GM12892 (cell line): ENCODE measurements at regions not wholly inside any gene's neighbourhood (a gene's known extent, or its start where the extent isn't known, plus 50 kb on each side); places are given as distances from the start of the nearest gene placed in this dataset.

Experiments used
- DNase-seq: peaks from one replicate; pipeline ENCODE4 v3.0.0; 2011; ENCODE audit not compliant: insufficient read length
- FAIRE-seq: peaks from 2 replicates; lab custom pipeline; 2011; peaks lifted over from hg19 to GRCh38; lab: Jason Lieb, UNC
- POLR2A ChIP-seq: IDR thresholded peaks from 2 replicates; pipeline ENCODE4 v1.6.1; 2011; ENCODE audit warnings: low read depth, low read length, control low read depth
- POLR2AphosphoS5 ChIP-seq: IDR thresholded peaks from 2 replicates; pipeline ENCODE4 v1.6.1; 2011; ENCODE audit warnings: low read depth, low read length, control low read depth
- TAF1 ChIP-seq: IDR thresholded peaks from 2 replicates; pipeline ENCODE4 v1.6.1; 2011; ENCODE audit warnings: low read depth, mild to moderate bottlenecking, control low read depth, low read length, borderline replicate concordance

DNA sequence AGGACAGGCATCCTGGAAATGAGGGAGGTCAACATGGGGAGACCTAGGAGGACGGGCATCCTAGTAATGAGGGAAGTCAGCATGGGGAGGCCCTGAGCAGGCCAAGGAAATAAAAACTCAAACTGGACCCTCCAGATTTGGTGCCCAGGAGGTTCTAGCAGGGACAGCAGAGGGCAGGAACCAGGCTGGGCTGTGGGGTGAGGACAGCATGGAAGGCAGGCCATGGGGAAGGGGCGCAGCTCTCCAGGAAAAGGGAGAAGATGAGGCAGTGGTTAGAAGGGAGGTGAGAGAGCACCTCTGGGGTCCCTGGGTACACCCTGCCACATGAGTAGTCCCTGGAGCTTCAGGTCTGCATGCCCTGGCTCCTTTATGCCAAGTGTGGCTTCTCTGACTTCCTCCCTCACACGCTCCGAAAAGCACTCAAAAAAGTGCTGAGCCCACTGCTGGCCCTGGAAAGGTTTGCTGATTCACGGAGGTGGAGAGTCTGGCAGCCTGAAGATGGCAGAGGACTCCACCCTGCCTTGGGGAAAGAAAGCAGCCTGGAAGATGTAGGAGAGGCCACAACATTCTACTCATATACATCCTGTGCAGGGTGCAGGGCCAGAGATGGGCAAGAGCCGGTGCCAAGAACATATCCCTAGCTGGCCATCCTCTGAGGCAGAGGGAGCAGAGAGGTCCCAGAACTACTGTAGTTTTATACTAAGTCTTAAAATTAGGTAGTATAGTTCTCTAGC, 154.9 kb downstream of the MRPL14 start:
- no peak for DNase-seq
- TF ChIP-seq TAF1 (no peak), POLR2A (no peak), POLR2AphosphoS5 (no peak)

DNA sequence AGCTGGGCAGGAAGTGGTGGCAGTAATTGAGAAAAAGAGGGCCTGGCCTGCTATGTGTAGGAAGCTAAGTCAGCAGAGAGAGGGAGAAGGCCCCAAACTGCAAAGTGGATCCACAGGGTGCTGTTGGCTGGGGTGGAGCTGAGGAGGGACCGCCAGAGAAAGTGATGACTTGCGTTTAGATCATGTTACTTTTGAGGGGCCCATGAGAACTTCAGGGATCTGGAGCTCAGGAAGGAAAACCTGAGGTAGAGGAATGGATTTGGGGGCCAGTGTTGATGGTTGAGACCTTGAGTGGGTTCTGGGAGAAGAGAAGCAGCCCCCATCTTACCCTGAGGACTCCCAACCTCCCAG, 155.5 kb downstream of the MRPL14 start:
- DNase-seq, result no peak
- TF ChIP-seq POLR2A (no peak), POLR2AphosphoS5 (no peak), TAF1 (no peak)
- no peak for FAIRE-seq

More for the DNA sequence above, 154.9 kb downstream of the MRPL14 start:
- FAIRE-seq, result no peak

DNA sequence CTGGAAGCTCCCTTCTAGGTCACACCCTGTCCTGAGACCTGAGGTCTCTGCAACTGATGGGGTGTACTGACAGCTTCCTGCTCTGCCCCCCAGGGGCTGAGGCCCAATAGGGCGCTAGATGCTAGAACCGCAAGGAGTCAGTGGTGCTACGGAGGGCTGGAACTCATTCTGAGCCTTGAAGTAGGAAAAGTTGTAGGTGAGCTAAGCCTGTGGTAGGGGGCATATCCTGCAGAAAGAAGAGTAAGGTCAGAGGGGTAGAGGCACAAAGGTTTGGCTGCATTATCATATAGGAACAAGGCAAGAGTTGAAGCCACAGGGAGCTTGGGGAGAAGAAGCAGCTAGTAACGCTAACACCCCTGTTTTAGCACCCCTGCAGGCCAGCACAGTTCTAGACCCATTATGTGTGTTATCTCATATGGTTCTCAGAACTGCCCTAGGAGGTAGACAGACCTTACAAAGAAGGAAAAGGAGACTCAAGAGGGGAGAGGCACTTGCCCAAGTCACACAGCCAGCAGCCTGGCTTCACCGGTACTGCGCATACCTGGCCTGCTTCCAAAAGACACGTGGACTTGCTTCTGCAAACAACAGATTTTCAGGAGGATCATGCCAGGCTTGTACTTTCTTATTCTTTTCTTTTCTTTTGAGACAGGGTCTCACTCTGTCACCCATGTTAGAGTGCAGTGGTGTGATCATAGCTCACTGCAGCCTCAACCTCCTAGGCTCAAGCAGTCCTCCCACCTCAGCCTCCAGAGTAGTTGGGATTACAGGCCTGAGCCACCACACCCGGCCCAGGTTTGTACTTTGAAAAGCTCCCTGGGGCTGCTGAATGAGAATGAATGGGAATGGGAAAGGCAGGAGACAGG, 156.1 kb downstream of the MRPL14 start:
- TF ChIP-seq POLR2AphosphoS5 (no peak), TAF1 (no peak), POLR2A (no peak)
- DNase-seq (no peak), FAIRE-seq (no peak)

DNA sequence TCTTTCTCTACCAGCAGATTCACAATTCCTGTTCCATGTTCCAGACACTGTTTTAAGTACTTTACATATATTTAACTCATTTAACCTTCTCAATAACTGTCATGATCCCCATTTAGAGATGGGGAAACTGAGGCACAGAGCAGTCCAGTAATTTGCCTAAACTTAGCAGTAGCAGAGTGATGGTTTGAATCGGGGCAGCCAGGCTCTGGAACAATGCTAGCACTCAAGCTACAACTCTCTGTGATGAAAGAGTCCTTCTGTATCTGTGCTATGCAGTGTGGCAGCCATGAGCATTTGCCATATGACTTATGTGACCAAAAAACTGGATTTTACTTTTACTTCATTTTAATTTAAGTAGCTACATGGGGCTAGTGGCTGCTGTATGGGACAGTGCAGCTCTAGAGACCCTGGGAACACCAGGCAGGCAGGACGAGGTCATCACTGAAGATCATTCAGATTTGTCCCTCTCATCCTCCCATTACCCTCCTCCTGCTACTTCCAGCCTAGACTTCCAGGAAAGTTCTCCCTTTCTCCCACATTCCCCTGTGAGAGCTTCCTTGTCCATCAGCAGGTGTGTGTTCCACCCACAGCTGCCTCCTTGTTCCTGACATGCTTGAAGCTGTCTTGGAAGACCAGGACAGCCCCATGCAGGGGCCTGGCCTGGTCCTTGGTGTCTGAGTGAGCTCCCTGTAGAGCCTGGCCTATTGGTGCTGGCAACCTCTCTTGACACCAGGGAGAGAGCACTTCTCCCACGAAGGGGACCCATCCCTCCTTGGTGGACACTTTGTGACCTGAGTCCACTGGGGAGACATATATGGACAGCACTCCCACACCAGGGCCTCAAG, 157.0 kb downstream of the MRPL14 start:
- no peak for FAIRE-seq
- DNase-seq, result no peak
- TF ChIP-seq POLR2A (no peak), TAF1 (no peak), POLR2AphosphoS5 (no peak)

DNA sequence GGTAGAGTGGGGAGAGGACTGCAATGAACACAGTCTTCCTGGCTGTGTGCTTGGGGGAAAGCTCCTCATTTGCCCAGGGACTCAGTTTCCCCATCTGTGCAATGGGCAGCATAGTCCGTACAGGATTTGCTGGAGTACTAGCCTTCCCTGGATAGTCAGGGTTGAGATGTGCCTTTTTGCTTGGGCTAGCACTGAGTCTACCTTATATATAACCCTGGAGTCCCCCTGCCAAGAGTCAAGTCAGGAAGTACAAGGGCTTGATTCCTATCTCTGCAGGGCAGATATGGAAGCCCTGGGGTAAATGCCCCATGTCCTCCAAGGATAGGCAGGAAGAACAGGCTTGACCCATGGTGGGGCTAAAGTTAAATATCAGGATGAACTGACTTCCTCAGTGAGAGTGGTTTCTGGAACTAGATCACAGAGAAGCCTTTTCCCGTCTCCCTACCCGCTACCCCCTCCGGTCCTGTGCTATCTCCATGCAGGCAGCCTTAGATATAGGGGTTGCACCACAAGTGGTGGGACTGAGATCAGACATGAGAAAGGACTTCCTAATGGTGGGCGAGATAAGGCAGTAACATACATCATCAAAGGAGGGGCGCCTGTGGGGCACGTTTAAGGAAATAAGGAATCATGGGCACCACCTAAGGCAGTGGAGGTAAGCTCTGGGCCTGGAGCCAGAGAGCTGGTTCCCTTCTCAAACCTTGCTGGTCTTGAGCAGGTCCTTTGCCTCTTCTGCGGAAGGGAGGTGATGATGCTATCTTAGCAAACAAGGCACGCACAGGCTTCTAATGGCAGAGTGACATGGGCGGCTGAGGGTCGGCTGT, 157.9 kb downstream of the MRPL14 start:
- TF ChIP-seq POLR2AphosphoS5 (no peak), POLR2A (no peak), TAF1 (no peak)
- DNase-seq (no peak), FAIRE-seq (no peak)

DNA sequence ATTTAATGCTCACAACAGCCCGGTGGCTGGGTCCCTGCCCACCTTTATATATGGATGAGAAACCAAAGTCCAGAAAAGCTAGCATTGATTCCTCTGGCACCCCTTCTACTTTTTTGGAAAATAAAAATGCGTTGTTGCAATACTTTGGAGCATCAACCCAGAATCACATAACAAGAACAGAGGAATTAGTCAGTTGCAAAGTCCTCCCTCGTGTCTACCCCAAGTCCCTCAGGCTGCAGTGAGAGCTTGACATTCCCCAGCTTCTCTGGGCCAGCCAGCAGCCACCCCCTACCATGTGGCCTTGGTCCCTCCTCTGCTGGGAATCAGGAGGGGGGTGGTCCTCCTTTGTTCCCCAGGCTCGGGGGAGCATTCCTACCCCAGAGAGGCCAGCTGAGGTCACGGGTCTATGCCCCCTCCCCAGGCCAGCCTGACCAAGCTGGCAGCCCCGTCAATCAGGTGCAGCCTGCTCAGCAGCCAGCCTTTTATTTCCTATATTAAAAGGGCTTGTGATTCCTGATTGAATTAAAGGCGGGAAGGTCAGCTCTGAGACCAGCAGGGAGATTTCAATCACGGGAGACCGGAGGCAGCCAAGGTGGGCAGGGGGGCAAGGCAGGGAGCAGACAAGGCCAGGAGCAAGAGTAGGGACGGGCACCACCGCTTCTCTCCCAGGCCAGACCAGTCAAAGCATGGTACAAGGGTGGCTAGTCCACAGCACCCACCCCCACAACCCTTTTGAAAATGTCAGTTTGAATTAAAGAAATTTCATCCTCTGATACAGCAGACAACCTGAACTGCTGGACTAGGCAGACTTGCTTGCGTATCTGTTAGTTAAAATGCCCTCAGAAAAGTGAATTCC, 158.9 kb downstream of the MRPL14 start:
- no peak for FAIRE-seq
- no peak for TF ChIP-seq POLR2A
- TF ChIP-seq POLR2AphosphoS5, result no peak
- no peak for TF ChIP-seq TAF1
- DNase-seq, result no peak

DNA sequence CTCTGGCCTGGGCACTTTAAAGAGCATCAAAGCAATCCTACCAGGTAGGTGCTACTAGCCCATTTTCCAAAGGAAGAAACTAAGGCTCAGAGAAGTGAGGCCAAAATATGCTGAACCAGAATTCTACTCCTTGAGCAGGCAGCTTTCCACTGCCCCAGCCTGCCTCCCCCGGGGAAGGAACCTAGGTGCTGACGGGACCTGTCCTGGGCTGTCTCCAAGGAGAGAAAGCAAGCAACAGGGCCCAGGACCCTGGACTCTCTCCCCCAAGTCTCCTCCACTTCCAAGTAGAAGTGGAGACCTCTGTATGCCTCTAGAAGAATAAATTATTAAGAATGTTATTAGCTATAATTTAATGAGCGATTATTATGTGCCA, 159.5 kb downstream of the MRPL14 start:
- no peak for TF ChIP-seq POLR2AphosphoS5
- no peak for TF ChIP-seq TAF1
- TF ChIP-seq POLR2A, result no peak
- FAIRE-seq (no peak), DNase-seq (no peak)

DNA sequence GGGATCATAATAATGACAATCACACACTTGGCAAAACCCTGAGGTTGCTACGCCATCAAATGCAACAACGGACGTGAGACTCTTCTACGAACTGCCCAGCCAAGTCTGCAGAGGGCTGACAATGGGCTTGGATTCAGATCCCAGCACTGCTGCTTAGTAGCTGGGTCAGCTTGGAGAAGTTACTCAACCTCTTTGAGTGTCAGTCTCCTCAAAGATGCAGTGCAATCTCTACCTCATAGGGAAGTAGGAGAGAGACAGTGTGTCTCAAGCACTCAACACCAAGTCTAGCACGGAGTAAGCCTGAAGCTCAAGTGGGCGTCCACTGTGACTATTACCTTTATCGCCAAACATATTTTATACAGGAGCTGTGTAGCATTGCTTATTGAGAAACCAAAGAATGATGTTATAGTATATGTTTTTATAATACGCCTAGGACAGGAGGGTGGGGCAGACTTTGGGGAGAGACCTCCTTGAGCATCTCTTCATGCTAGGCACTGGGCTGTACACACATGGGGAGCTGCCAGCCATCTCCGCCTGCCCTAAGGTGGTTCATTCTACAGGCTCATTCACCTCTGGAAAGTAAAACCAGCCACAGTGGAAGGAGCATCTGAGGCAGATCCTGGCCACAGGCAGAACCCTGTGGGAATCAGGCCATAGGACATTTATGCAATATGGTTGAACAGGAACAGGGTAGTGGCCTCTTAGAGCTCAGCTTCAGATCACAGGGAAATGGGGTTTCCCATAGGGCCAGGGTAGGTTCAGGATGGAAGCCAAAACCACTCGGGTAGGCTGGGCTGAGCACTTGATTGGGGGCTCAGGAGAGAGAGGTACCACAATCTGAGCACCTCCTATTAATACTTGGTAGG, 160.2 kb downstream of the MRPL14 start:
- DNase-seq (no peak), FAIRE-seq (no peak)
- no peak for TF ChIP-seq POLR2AphosphoS5
- no peak for TF ChIP-seq TAF1
- no peak for TF ChIP-seq POLR2A

DNA sequence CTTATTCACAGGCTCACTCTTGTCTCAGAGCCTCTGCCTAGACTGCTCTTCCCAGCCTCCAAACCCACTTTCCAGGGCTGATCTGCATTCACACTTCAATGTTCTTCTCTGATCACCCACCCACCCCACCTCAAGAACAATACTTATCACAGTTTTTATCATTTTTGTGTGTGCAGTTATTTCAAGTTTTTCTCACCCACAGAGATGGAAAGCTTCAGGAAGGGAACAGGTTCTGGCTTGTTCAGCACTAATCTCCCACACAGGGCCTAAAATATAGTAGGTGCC, 160.9 kb downstream of the MRPL14 start:
- no peak for TF ChIP-seq POLR2A
- TF ChIP-seq POLR2AphosphoS5, result no peak
- no peak for TF ChIP-seq TAF1
- no peak for FAIRE-seq
- DNase-seq, result no peak

DNA sequence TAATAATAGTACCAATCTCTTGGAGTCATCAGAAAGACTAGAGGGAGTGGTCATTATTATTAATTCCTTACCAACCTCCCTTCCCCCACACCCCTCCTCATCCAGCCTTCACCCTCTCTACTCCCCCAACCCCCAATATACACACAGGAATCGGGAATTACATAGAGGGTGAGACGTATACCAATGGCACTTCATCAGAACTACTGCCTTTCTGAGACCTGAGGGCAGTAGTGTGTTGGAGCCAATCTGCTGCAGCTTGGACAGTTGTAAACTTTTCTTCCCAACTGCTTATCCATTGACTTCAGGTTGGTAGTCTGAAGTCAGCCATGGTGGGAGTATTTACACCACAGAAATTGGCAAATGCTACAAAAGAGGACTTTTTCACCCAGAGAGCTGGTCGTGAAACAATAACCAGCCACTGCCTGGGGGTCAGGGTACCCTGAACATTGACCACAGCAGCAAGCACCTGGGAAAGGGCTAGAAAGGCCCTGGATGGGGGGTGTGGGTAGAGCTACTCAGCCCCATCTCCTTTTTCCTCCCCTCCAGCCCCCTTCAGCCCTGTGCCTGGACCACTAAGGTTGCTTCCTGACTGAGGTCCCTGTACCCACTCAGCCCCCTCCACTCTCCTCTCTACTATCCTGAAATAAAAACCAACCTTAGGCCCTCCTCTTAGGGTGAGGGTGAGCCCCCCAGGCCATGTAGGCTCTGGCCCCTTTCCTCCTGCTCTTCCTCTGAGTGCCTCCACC, 161.5 kb downstream of the MRPL14 start:
- TF ChIP-seq POLR2A (no peak), TAF1 (no peak), POLR2AphosphoS5 (no peak)
- FAIRE-seq (no peak), DNase-seq (no peak)
